ENCODE measurements at regions not wholly inside any gene's neighbourhood (a gene's known extent, or its start where the extent isn't known, plus 50 kb on each side); places are given as distances from the start of the nearest gene placed in this dataset.

- TF ChIP-seq CTCF (IDR thresholded peaks at IDR 0.05) (no peak), POLR2A (IDR thresholded peaks at IDR 0.05) (no peak)
Measured at GRCh38 chr15:25544076-25544475, 105.3 kb upstream of the UBE3A start.

Data from Peyer's patch (tissue), 4 donors.